K562 (cell line): ENCODE measurements at regions not wholly inside any gene's neighbourhood (a gene's known extent, or its start where the extent isn't known, plus 50 kb on each side); places are given as distances from the start of the nearest gene placed in this dataset.

Experiments used
- ATAC-seq: fragments of 200-7000 bp; cut with Tn5 transposase; 3 replicates; pipeline ENCODE4 v1.9.1; 2020; ENCODE audit warnings: moderate library complexity
- BruUV-seq: library from RNA; stranded (reverse); fragments of 400-500 nt; replicated peaks from 2 replicates; lab custom pipeline; 2021; lab: Mats Ljungman, UMichigan
- CTCF ChIA-PET: fragments of 300-600 bp; formaldehyde crosslinking; extraction: SDS; loops from one replicate; lab custom pipeline; 2021; ENCODE audit warnings: low intra/inter-chr PET ratio; lab: Yijun Ruan, JAX
- POLR2A ChIA-PET: fragments of 300-600, 350-650 bp; sonication (Branson Sonifier 250); formaldehyde crosslinking; extraction: SDS; loops from one replicate; lab custom pipeline; 2021; ENCODE audit warnings: antibody characterized with exemption, inconsistent platforms; lab: Yijun Ruan, JAX
- DNase-seq, 4 experiments: peaks; one replicate each; pipeline versions ENCODE4 v3.0.0 to v3.0.0-alpha.2; 2011 to 2018; ENCODE audit warnings: low spot score in 3 of 4, mixed read lengths in 3 of 4; ENCODE audit errors: extremely low read depth in 1 of 4
- FAIRE-seq: peaks from 2 replicates; lab custom pipeline; 2011; peaks lifted over from hg19 to GRCh38; lab: Jason Lieb, UNC
- H2AFZ ChIP-seq: 2 replicates; pipeline ENCODE4 v1.6.0; 2011; ENCODE audit warnings: low read depth, low read length, control low read depth, inconsistent platforms
- H3K27ac ChIP-seq: fragments of 200-600 bp; 3 replicates; pipeline ENCODE4 v1.8.0; 2011; ENCODE audit warnings: low read depth, mild to moderate bottlenecking, control low read depth, inconsistent platforms, low read length, moderate library complexity, mixed read lengths; ENCODE audit errors: extremely low read depth
- H3K27me3 ChIP-seq, 2 experiments: fragments of 300-600 bp in 1 of 2; 2 replicates in 1 of 2; 3 replicates in 1 of 2; pipeline versions ENCODE4 v1.6.0 to v1.8.0; 2011; ENCODE audit warnings: inconsistent platforms in 2 of 2, low read length in 2 of 2, mild to moderate bottlenecking in 1 of 2, mixed read lengths in 1 of 2, moderate library complexity in 1 of 2; ENCODE audit not compliant: control insufficient read depth in 2 of 2, insufficient read depth in 2 of 2
- H3K36me3 ChIP-seq: fragments of 300-600 bp; 3 replicates; pipeline ENCODE4 v1.8.0; 2011; ENCODE audit warnings: mild to moderate bottlenecking, low read length, inconsistent platforms; ENCODE audit not compliant: control insufficient read depth, insufficient read depth
- H3K4me1 ChIP-seq, 2 experiments: fragments of 200-600 bp in 1 of 2; replicated peaks in 1 of 2; 2 replicates in 1 of 2; 3 replicates in 1 of 2; pipeline versions ENCODE4 v1.5.1 to v1.8.0; 2011; ENCODE audit warnings: inconsistent platforms in 2 of 2, low read length in 2 of 2, mild to moderate bottlenecking in 1 of 2, mixed read lengths in 1 of 2, moderate library complexity in 1 of 2; ENCODE audit not compliant: control insufficient read depth in 2 of 2, insufficient read depth in 2 of 2
- H3K4me2 ChIP-seq: 2 replicates; pipeline ENCODE4 v1.6.1; 2011; ENCODE audit warnings: low read length, control low read depth, inconsistent platforms, mixed read lengths; ENCODE audit not compliant: insufficient read depth
- H3K4me3 ChIP-seq: fragments of 200-600 bp; sonication (generic), shearing (Covaris generic); 2 replicates; pipeline ENCODE4 v1.5.1; 2016; ENCODE audit warnings: control low read depth, inconsistent platforms
- H3K79me2 ChIP-seq: fragments of 200-600 bp; 3 replicates; pipeline ENCODE4 v1.8.0; 2011; ENCODE audit warnings: low read length, inconsistent platforms; ENCODE audit not compliant: control insufficient read depth, insufficient read depth
- H3K9ac ChIP-seq, 2 experiments: 2 replicates each; pipeline versions ENCODE4 v1.6.0 to v1.6.1; 2011; ENCODE audit warnings: low read depth in 2 of 2, low read length in 2 of 2, control low read depth in 1 of 2, inconsistent platforms in 1 of 2, mild to moderate bottlenecking in 1 of 2, mixed read lengths in 1 of 2; ENCODE audit not compliant: insufficient read depth in 1 of 2
- H3K9me1 ChIP-seq: one replicate; pipeline ENCODE4 v1.6.0; 2011; ENCODE audit warnings: inconsistent platforms, mild to moderate bottlenecking, low read length, moderate library complexity; ENCODE audit not compliant: control insufficient read depth, insufficient read depth
- H3K9me3 ChIP-seq: replicated peaks from 2 replicates; pipeline ENCODE4 v1.5.1; 2011; ENCODE audit warnings: low read depth, low read length, inconsistent platforms; ENCODE audit not compliant: control insufficient read depth, insufficient read depth
- H4K20me1 ChIP-seq: replicated peaks from 2 replicates; pipeline ENCODE4 v1.6.1; 2011; ENCODE audit warnings: low read length, inconsistent platforms, mixed read lengths; ENCODE audit not compliant: control insufficient read depth, insufficient read depth
- FOSL1 ChIP-seq: fragments of 200-800 bp; sonication (Bioruptor generic); conservative IDR thresholded peaks from 2 replicates; pipeline ENCODE4 v1.6.1; 2016; ENCODE audit warnings: missing genetic modification characterization, missing compliant biosample characterization
- HNRNPK ChIP-seq: fragments of 200-400 bp; formaldehyde crosslinking; IDR thresholded peaks from one replicate; pipeline ENCODE4 v1.6.1; 2018; ENCODE audit warnings: mild to moderate bottlenecking, low read depth, low read length; ENCODE audit not compliant: poor library complexity, severe bottlenecking
- HOMEZ ChIP-seq: fragments of 250-450 bp; sonication (Bioruptor Pico); IDR thresholded peaks from 2 replicates; pipeline ENCODE4 v1.4.0; 2020; ENCODE audit warnings: mild to moderate bottlenecking, moderate library complexity
- IRF2 ChIP-seq: sonication (generic); formaldehyde crosslinking; IDR thresholded peaks from 2 replicates; pipeline ENCODE4 v1.8.1; 2022; ENCODE audit warnings: mild to moderate bottlenecking, missing genetic modification reagents
- TEAD2 ChIP-seq: fragments of 450-650 bp; IDR thresholded peaks from 2 replicates; pipeline ENCODE4 v1.6.1; 2016; ENCODE audit warnings: missing genetic modification characterization, control low read depth, missing compliant biosample characterization
- WGBS: fragments of 100-300 bp; shearing (Covaris generic); methylation state at CpG from one replicate; pipeline ENCODE4 v1.1.6; 2016; ENCODE audit warnings: low coverage, mixed read lengths; ENCODE audit not compliant: insufficient coverage; ENCODE audit errors: missing lambda C conversion rate; 5-methylcytosine and 5-hydroxymethylcytosine counted together
- in situ Hi-C: fragments of 300-500 bp; cut with MboI; formaldehyde crosslinking; loops from 4 replicates; pipeline ENCODE4 v1.15.0; 2018; ENCODE audit warnings: inconsistent platforms, mixed read lengths
- intact Hi-C: fragments of 100-400 bp; cut with micrococcal nuclease; formaldehyde crosslinking; loops from 2 replicates; pipeline ENCODE4 v1.14.2; 2022

GRCh38 chr3:126290325-126290724 is 66.9 kb downstream of the KLF15 start:
- no peak for ATAC-seq
- H3K4me2 ChIP-seq, result no peak overlapping the region
- 0% methylated on average over 1 of the region's 1 CpG for WGBS

More at GRCh38 chr3:126290325-126290724, 66.9 kb downstream of the KLF15 start:
- no TSS peak for BruUV-seq
- TF ChIP-seq TEAD2 (tag), result no peak
- TF ChIP-seq HOMEZ (CRISPR knock-in tag), result no peak
- TF ChIP-seq FOSL1 (tag), result no peak
- no peak for TF ChIP-seq HNRNPK
- TF ChIP-seq IRF2 (CRISPR knock-in tag), result no peak
- TF ChIP-seq, all 486 proteins: peak for 0
- Histone ChIP-seq H3K9me1 (peaks cover 2% of the 10 kb centered on the region), H3K4me1 (peaks cover 0 to 11% of the 10 kb centered on the region in 2 experiments; a peak in 2 of 5 replicates), H3K36me3 (no peaks in the 10 kb centered on the region), H4K20me1 (no peaks in the 10 kb centered on the region), H3K4me3 (no peak overlapping the region), H3K9me3 (no peaks in the 10 kb centered on the region), H3K27ac (no peak overlapping the region), H2AFZ (no peak overlapping the region), H3K79me2 (no peaks in the 10 kb centered on the region), H3K27me3 (peaks cover 2 to 52% of the 10 kb centered on the region in 2 experiments; a peak in 4 of 5 replicates), H3K9ac (no peak overlapping the region)
- in situ Hi-C loops, result no loop called here
- no peak for FAIRE-seq
- CTCF ChIA-PET, result no interaction called here
- intact Hi-C loops, result no loop called here
- no peak for DNase-seq
- POLR2A ChIA-PET, result no interaction called here
